Fibroblast of pulmonary artery (primary cell): ENCODE measurements at regions not wholly inside any gene's neighbourhood (a gene's known extent, or its start where the extent isn't known, plus 50 kb on each side); places are given as distances from the start of the nearest gene placed in this dataset.

Experiments used
- DNase-seq: peaks from one replicate; pipeline ENCODE4 v3.0.0-alpha.2; 2010; ENCODE audit warnings: low read depth
- H3K4me3 ChIP-seq: replicated peaks from 2 replicates; pipeline ENCODE4 v1.5.1; 2011; ENCODE audit warnings: low read depth, mild to moderate bottlenecking, control low read depth, low read length, moderate library complexity
- CTCF ChIP-seq: IDR thresholded peaks from 2 replicates; pipeline ENCODE4 v1.5.1; 2011; ENCODE audit warnings: mild to moderate bottlenecking, control low read depth, low read length, inconsistent platforms; ENCODE audit errors: missing control alignments

GRCh38 chr16:74019612-74020011, 277.0 kb upstream of the PSMD7 start:
- no peak for DNase-seq
- TF ChIP-seq CTCF, result no peak

GRCh38 chr16:74015953-74016352, 280.7 kb upstream of the PSMD7 start:
- no peak for DNase-seq
- no peak for TF ChIP-seq CTCF
- H3K4me3 ChIP-seq, result no peak overlapping the region

More at GRCh38 chr16:74019612-74020011, 277.0 kb upstream of the PSMD7 start:
- no peak overlapping the region for H3K4me3 ChIP-seq

- no peak for DNase-seq
- TF ChIP-seq CTCF, result no peak
- no peak overlapping the region for H3K4me3 ChIP-seq
Measured at GRCh38 chr16:73998707-73999106, 297.9 kb upstream of the PSMD7 start.

GRCh38 chr16:73997971-73998370, 298.6 kb upstream of the PSMD7 start:
- no peak overlapping the region for H3K4me3 ChIP-seq
- DNase-seq, result no peak
- no peak for TF ChIP-seq CTCF

- no peak overlapping the region for H3K4me3 ChIP-seq
- no peak for DNase-seq
- no peak for TF ChIP-seq CTCF
Measured at GRCh38 chr16:73997340-73997711, 299.3 kb upstream of the PSMD7 start.

GRCh38 chr16:73996624-73997339, 299.8 kb upstream of the PSMD7 start:
- TF ChIP-seq CTCF, result no peak
- H3K4me3 ChIP-seq, result no peak overlapping the region
- DNase-seq, result no peak

- TF ChIP-seq CTCF, result no peak
Measured at GRCh38 chr16:73993878-73994277, 302.7 kb upstream of the PSMD7 start.

More at GRCh38 chr16:73993878-73994277, 302.7 kb upstream of the PSMD7 start:
- no peak overlapping the region for H3K4me3 ChIP-seq
- DNase-seq, result no peak
